ENCODE measurements at regions not wholly inside any gene's neighbourhood (a gene's known extent, or its start where the extent isn't known, plus 50 kb on each side); places are given as distances from the start of the nearest gene placed in this dataset.
"Not testable (repeated sequence)": the region's sequence is repeated elsewhere in the genome, so short reads cannot be mapped to it uniquely, and the experiment has no call there.

GRCh38 chr6:14509120-14509519, 391.5 kb downstream of the CD83 start:
- Mint-ChIP-seq H3K36me3 (ENCODE audit: low read depth) (no peaks in the 10 kb centered on the region), H3K4me3 (no peak overlapping the region), H3K9me3 (peaks cover 3% of the 10 kb centered on the region), H3K27me3 (peaks cover 2% of the 10 kb centered on the region), H3K4me1 (no peaks in the 10 kb centered on the region), H3K27ac (no peak overlapping the region)
- DNase-seq, result no peak
- POLR2A ChIA-PET, result no interaction called here
- CTCF ChIA-PET, result no interaction called here

GRCh38 chr6:14510038-14510437, 392.5 kb downstream of the CD83 start:
- CTCF ChIA-PET, result no interaction called here
- no peak overlapping the region for H3K27ac Mint-ChIP-seq
- POLR2A ChIA-PET, result no interaction called here

GRCh38 chr6:14511061-14511586, 393.6 kb downstream of the CD83 start:
- no peaks in the 10 kb centered on the region for H3K36me3 Mint-ChIP-seq (ENCODE audit: low read depth)
- H3K4me1 Mint-ChIP-seq, result no peaks in the 10 kb centered on the region
- H3K27ac Mint-ChIP-seq, result no peak overlapping the region
- no peaks in the 10 kb centered on the region for H3K9me3 Mint-ChIP-seq
- H3K4me3 Mint-ChIP-seq, result no peak overlapping the region
- ChIA-PET CTCF (no interaction called here), POLR2A (no interaction called here)
- DNase-seq, result no peak
- H3K27me3 Mint-ChIP-seq, result peaks cover 2% of the 10 kb centered on the region

More at GRCh38 chr6:14510038-14510437, 392.5 kb downstream of the CD83 start:
- peaks cover 2% of the 10 kb centered on the region for H3K27me3 Mint-ChIP-seq
- no peaks in the 10 kb centered on the region for H3K36me3 Mint-ChIP-seq (ENCODE audit: low read depth)
- no peak for DNase-seq
- peaks cover 1% of the 10 kb centered on the region for H3K9me3 Mint-ChIP-seq
- no peaks in the 10 kb centered on the region for H3K4me1 Mint-ChIP-seq
- H3K4me3 Mint-ChIP-seq, result no peak overlapping the region

- no peak for DNase-seq
- ChIA-PET POLR2A (no interaction called here), CTCF (no interaction called here)
- Mint-ChIP-seq H3K9me3 (no peaks in the 10 kb centered on the region), H3K27ac (no peak overlapping the region), H3K27me3 (peaks cover 2% of the 10 kb centered on the region), H3K36me3 (ENCODE audit: low read depth) (no peaks in the 10 kb centered on the region), H3K4me1 (no peaks in the 10 kb centered on the region), H3K4me3 (no peak overlapping the region)
Measured at GRCh38 chr6:14512246-14512645, 394.7 kb downstream of the CD83 start.

DNA sequence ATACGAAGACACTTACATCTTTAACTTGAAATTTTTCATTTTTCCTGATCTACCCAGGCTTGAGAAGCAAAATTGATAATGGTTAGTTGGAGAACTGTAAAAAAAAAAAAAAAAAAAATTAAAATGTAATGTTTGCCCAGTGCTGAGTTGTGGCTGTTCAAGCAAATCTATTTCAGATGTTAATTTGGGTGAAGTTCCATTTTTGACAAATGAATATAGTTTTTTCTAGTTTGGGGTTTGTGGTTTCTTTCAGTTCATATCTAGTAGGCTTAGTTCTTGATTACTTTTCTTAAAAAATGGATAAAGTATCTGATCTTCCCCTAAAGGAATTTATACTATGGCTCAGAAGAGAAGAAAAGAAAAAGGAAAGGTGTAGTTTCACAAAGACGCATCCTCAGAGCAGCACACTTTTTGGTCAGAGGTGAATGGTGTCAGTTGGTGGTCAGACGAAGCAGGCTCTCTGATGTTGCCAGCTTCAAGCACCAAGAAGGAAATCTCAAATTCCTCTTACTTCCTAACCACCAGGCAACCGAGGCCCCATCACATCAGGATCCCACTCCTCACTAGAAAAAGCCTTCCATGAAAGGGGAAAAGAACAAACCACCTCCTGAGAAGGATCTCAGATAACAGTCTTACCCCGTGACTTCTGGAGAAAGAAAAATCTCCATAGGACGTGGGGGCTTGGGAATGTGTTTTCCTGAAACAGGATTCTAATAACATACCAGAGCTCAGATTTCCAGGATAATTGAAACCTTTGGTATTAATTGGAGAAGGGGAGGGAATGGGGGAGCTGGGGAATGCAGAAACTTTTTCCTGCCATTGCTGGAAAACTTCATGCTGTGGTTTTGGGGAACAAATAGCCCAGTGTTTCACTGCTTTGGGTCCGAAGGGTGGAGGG, 396.2 kb downstream of the CD83 start:
- Mint-ChIP-seq H3K27me3 (peaks cover 2% of the 10 kb centered on the region), H3K36me3 (ENCODE audit: low read depth) (no peaks in the 10 kb centered on the region), H3K4me1 (no peaks in the 10 kb centered on the region), H3K27ac (no peak overlapping the region), H3K4me3 (no peak overlapping the region), H3K9me3 (no peaks in the 10 kb centered on the region)
- CTCF ChIA-PET, result interaction anchor here (0.8 kb wide), 1 partner anchor 196 kb away, joined by 3 read pairs; no protein-coding TSS in a partner anchor
- no peak for DNase-seq
- POLR2A ChIA-PET, result no interaction called here

- no peak for DNase-seq
- CTCF ChIA-PET, result no interaction called here
- Mint-ChIP-seq H3K4me1 (no peaks in the 10 kb centered on the region), H3K9me3 (peaks cover 2% of the 10 kb centered on the region), H3K4me3 (no peak overlapping the region), H3K27ac (no peak overlapping the region), H3K36me3 (ENCODE audit: low read depth) (no peaks in the 10 kb centered on the region), H3K27me3 (no peaks in the 10 kb centered on the region)
- POLR2A ChIA-PET, result no interaction called here
Measured at GRCh38 chr6:14516956-14517355, 399.4 kb downstream of the CD83 start.

GRCh38 chr6:14517516-14518105, 400.0 kb downstream of the CD83 start:
- Mint-ChIP-seq H3K9me3 (peaks cover 2% of the 10 kb centered on the region), H3K36me3 (ENCODE audit: low read depth) (no peaks in the 10 kb centered on the region), H3K27ac (no peak overlapping the region), H3K4me1 (no peaks in the 10 kb centered on the region), H3K4me3 (no peak overlapping the region), H3K27me3 (no peaks in the 10 kb centered on the region)
- no peak for DNase-seq
- ChIA-PET POLR2A (no interaction called here), CTCF (no interaction called here)

DNA sequence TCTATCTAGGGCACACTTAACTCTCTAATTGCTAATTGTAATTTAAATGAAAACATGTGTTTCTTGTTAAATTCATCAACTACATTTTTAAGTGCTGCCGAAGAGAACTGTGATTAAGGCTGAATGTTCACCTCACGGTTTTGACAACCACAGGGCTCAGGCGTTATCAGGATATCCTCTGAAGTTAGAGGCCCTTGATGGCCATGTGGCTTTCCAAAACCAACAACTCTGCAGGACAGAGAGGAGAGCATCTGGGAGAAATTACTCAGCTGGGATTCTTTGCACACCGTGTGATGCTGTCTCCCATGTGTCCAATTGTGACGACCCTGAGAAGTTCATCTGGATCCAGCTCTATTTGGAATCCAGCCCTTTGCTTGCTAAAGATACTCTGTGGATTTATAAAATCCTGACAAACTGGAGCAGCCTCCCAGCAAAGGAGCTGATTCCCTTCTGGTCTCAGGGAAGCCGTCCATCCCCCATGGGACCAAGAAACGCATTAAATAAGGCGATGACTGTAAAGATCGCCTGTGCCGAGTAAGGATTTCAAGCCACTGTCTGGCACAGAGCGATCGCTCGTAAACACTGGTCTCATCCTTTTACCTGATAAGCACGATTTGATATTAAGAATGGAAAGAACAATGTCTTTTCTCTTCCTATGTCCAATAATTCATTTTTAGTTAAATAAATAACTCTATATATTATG, 401.1 kb downstream of the CD83 start:
- POLR2A ChIA-PET, result no interaction called here
- H3K27me3 Mint-ChIP-seq, result no peaks in the 10 kb centered on the region

GRCh38 chr6:14520029-14520428, 402.5 kb downstream of the CD83 start:
- H3K9me3 Mint-ChIP-seq, result peaks cover 2% of the 10 kb centered on the region
- POLR2A ChIA-PET, result no interaction called here
- H3K27ac Mint-ChIP-seq, result no peak overlapping the region
- no peaks in the 10 kb centered on the region for H3K4me1 Mint-ChIP-seq
- no peaks in the 10 kb centered on the region for H3K27me3 Mint-ChIP-seq
- no peak overlapping the region for H3K4me3 Mint-ChIP-seq
- CTCF ChIA-PET, result no interaction called here
- no peak for DNase-seq
- peaks cover 4% of the 10 kb centered on the region for H3K36me3 Mint-ChIP-seq (ENCODE audit: low read depth)

More for the DNA sequence above, 401.1 kb downstream of the CD83 start:
- peaks cover 4% of the 10 kb centered on the region for H3K36me3 Mint-ChIP-seq (ENCODE audit: low read depth)
- H3K9me3 Mint-ChIP-seq, result peaks cover 2% of the 10 kb centered on the region
- no peak for DNase-seq
- no peak overlapping the region for H3K27ac Mint-ChIP-seq
- H3K4me3 Mint-ChIP-seq, result no peak overlapping the region
- H3K4me1 Mint-ChIP-seq, result no peaks in the 10 kb centered on the region
- CTCF ChIA-PET, result no interaction called here

DNA sequence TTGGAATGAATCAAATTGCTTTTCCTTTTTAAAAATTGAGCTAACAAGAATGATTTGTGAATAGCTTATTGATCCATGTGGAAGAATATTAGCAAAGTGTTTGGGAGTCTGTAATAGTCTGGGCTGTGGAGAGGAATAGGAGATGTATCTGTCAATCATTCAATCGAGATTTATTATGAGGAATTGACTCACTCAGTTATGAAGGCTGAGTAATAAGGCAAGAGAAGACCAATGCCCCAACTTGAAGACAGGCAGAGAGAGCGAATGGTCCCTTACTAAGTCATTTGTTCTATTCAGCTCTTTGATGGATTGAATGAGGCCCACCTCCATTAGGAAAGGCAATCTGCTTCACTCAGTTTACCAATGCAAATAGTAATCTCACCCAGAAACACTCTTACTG, 403.0 kb downstream of the CD83 start:
- Mint-ChIP-seq H3K27ac (no peak overlapping the region), H3K36me3 (ENCODE audit: low read depth) (peaks cover 4% of the 10 kb centered on the region), H3K27me3 (no peaks in the 10 kb centered on the region), H3K4me1 (no peaks in the 10 kb centered on the region), H3K4me3 (no peak overlapping the region), H3K9me3 (peaks cover 2% of the 10 kb centered on the region)
- CTCF ChIA-PET, result no interaction called here
- POLR2A ChIA-PET, result no interaction called here
- no peak for DNase-seq

DNA sequence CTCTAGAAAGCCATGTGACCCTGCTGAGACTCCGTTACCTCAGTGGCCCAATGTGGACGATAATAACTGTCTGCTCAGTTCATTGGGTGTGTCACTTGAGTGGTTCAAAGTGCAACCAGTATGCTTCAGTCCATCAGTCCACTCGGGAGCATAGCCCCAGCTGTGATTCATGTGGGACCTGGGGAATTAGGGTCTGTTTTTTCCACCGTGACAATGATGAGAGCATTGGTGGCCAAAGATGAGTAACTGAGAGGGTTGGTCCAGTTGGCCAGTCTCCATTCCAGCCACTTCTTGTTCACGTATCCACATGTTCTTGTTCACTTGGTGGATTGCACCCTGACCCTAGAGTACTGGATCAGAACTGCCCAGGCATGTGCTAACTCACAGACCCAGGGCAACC, 403.6 kb downstream of the CD83 start:
- DNase-seq, result no peak
- Mint-ChIP-seq H3K27me3 (no peaks in the 10 kb centered on the region), H3K27ac (no peak overlapping the region), H3K9me3 (peaks cover 3% of the 10 kb centered on the region), H3K4me3 (no peak overlapping the region), H3K36me3 (ENCODE audit: low read depth) (peaks cover 4% of the 10 kb centered on the region), H3K4me1 (no peaks in the 10 kb centered on the region)
- ChIA-PET CTCF (no interaction called here), POLR2A (no interaction called here)

GRCh38 chr6:14521861-14522260, 404.3 kb downstream of the CD83 start:
- H3K27ac Mint-ChIP-seq; H3K27me3 Mint-ChIP-seq; DNase-seq; H3K4me3 Mint-ChIP-seq; H3K9me3 Mint-ChIP-seq; H3K4me1 Mint-ChIP-seq; POLR2A ChIA-PET; CTCF ChIA-PET; H3K36me3 Mint-ChIP-seq (ENCODE audit: low read depth): not testable (repeated sequence)

DNA sequence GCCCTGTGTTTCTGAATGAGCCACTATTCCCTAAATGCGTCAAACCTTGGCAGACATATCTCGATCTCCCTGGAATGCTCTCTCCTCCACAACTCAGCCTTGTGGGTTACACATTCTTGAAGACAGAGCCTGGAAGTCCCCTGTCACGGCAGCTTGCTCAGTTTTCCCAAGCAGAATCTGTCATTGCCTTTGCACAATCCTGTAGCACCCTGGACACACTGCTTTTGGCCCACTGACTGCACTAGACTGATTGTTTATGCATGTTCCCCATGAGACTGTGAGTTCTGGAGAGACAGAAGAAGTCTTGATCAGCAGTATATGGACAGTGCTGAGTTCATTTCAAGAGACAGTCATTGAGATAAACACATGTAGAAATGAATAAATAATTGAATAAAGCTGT, 406.7 kb downstream of the CD83 start:
- Mint-ChIP-seq H3K27ac (no peak overlapping the region), H3K27me3 (no peaks in the 10 kb centered on the region), H3K4me1 (peaks cover 1% of the 10 kb centered on the region), H3K36me3 (ENCODE audit: low read depth) (peaks cover 4% of the 10 kb centered on the region), H3K4me3 (no peak overlapping the region), H3K9me3 (peaks cover 12% of the 10 kb centered on the region)
- ChIA-PET POLR2A (no interaction called here), CTCF (no interaction called here)
- DNase-seq, result no peak

Data from activated CD4-positive, alpha-beta memory T cell treated with anti-CD3 and anti-CD28 coated beads, Interleukin-2, amount 10 ng/mL, durations not matched to agents 7 days and 5 days (primary cell).